HG03108 (cell line): ENCODE measurements at regions not wholly inside any gene's neighbourhood (a gene's known extent, or its start where the extent isn't known, plus 50 kb on each side); places are given as distances from the start of the nearest gene placed in this dataset.
"Not testable (repeated sequence)": the region's sequence is repeated elsewhere in the genome, so short reads cannot be mapped to it uniquely, and the experiment has no call there.

ENCODE experiments used
- ATAC-seq: cut with Tn5 transposase; IDR thresholded peaks from one replicate; pipeline ENCODE4 v1.9.1; 2021; ENCODE audit warnings: moderate library complexity; ENCODE audit not compliant: unreplicated experiment

- no peak for ATAC-seq
Measured at GRCh38 chr19:28609091-28609755, 603.7 kb downstream of the UQCRFS1 start.

- no peak for ATAC-seq
Measured at GRCh38 chr19:28608292-28608691, 604.7 kb downstream of the UQCRFS1 start.

DNA sequence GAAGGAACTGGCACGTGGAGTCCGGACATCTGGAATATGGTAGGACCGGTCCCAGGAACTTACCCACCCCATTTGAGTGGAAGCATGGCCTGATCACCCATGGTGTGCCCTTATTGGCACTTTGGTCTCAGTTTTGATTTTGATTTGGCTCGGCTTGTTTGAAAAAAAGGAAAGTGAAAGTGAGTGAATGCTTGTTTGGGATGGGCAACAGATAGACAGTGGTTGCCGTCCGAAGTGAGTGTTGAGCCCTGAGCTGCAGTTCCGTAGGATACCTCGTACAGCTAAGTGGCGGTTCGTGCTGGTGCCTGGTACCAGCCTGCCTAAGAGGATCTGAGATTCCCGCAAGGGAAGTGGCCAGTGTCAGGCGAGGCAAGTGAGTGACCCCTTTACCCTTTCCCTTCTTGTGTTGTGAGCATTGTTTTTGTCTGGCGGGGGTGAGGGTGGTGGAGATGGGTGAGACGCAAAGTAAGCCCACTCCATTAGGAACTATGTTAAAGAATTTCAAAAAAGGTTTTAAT, 605.8 kb downstream of the UQCRFS1 start:
- ATAC-seq: no peak

DNA sequence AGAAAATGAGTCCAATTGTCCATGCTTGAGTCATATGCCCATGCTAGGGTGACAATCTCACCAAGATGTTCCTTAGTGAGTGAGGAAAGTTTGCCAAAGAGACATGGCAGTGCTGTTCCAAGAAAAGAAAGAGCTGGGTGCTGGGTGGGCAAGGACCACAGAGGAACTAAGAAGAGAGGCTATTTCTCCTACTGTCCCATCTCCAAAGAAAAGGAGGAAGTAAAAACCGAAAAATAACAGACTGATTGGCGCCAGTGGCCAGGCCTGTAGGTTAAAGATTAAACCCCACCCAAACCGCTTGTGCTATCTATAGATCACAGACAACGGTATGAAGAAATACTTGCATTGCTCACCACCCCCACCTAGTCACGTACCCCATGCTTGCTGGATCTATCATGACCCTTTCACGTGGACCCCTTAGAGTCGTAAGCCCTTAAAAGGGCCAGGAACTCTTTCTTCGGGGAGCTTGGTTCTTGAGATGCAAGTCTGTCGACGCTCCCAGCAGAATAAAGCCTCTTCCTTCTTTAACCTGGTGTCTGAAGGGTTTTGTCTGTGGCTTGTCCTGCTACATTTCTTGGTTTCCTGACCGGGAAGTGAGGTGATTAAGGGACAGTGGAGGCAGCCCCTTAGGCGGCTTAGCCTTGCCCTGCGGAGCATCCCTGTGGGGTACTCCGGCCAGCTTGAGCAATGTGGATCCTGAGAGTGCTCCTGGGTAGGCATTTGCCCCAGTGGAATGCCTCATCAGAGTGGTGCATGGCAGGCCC, 606.5 kb downstream of the UQCRFS1 start:
- no peak for ATAC-seq

DNA sequence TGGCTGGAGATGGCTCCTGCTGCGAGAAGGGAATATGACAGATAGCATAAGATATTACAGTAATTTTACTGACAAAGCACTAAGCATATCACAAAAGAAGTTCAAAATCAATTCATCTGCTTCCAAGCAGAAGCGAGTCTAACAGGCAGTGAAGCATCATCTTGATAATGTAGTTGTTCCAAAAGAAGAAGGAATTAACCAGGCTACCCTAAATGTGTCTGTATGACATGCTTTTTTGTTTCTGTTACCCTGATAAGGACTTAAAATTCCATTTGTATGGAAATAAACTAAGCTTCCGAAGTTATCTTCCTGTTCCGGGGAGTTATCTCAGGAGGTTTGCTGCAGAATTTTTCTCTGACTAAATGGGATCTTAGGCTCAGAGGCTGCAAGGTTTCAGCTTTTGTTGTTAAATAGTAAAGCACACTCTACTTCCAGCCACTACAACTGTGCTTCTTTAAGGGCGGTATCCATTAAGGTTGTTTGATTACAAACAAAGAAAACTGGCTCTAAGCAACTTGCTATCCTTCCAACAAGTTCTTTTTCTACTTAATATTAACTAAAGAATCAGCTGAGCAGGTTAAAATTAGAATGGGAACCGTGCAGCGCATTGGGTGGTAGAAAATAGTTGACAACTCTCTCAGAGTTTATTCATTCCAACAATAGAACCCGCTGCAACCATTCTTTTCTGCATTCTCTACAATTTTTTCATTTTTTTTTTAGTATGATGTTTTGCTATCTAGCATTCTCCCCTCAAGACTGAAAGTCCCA, 607.3 kb downstream of the UQCRFS1 start:
- ATAC-seq: no peak

DNA sequence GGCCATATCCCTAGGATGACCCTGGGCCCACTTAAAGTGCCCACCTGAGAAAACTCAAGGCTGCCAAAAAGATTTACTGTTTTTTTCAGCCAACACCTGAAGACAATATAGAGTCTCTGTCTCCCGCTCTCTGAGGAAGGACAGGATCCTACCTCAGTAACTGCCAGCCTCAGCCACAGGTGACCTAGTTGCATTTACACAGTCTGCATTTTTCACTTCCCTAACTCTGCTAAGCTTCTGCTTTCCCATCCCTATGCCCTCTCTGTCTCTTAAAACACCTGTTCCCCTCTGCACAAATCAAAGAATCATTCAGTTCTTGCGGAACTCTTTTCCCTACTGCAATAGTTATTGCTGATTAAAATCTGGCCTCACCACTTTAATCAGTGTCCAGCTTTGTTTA, 609.5 kb downstream of the UQCRFS1 start:
- ATAC-seq: no peak

DNA sequence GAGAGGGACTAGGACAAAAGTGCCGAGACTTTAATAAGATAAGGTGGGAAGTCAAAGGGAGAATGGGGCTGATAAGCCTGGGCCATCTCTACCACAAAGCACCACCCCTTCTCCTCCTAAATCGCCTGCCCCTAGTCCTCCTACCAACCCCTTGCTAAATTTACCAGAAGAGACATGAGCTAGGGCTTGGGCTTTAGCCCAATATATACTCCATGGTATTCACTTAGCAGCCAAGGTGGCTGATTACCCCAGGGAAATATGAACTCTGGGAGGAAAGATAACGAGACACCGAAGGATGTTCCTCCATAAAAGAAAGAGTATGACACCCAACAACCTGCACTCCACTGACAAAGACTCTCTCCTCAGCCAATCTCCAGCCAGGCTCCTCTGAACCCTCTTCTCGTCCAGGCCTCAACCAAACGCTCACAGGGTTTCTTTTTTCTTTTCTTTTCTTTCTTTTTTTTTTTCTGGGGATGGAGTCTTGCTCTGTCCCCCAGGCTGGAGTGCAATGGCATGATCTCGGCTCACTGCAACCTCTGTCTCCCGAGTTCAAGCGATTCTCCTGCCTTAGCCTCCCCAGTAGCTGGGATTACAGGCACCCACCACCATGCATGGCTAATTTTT, 610.2 kb downstream of the UQCRFS1 start:
- no peak for ATAC-seq

- no peak for ATAC-seq
Measured at GRCh38 chr19:28601723-28602440, 611.1 kb downstream of the UQCRFS1 start.

DNA sequence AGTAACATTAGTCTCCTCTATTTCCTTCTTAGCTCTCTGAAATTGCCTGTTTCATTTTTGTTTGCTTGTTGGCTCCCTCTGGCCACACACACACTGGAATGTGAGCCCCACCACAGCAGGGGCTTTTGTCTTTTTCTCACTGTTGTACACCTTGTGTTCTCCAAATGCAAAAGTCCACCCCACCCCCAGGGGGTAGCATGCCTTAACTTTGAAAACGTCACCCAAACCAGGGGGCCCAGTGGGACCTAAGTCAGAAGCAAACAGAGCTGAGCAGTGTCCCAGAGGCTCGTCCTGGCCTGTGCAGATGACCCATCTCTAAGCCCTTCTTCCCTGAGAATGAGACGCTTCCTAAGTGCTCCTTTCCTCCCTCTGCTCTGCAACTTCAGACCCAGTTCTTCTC, 614.1 kb downstream of the UQCRFS1 start:
- ATAC-seq: no peak

- ATAC-seq: no peak
Measured at GRCh38 chr19:28596561-28597071, 616.3 kb downstream of the UQCRFS1 start.

DNA sequence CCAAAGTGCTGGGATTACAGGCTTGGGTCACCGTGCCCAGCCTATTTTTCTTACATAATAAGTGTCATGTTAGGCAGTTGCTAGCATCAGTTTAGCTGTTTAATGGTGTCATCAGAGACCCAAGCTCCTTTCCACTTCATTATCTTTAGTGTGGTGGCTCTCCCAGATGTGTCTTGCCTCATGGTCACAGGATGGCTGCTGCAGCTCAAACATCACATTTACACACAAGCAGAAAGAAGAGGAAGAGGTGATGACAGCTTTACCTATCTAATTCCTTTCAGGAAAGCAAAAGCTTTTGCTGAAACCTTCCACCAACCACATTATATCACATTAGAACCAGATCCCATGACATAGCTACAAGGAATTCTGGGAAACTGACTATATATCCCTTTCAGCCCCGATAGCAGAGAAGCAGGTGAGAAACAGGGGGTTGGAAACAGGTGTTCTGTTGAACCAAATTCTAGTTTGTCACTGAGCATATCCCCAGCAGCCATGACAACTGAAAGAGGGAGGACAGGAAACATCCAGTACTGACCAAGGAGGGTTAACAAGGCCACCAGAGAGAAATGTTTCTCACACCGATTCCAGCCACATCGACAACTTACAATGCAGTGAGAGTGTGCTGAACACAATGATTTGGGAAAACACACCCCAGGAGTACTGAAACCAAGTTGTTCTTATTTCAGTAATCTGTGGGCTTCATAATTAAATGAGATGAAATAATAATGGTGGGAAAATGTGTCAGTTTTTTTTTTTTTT, 617.0 kb downstream of the UQCRFS1 start:
- ATAC-seq: no peak

DNA sequence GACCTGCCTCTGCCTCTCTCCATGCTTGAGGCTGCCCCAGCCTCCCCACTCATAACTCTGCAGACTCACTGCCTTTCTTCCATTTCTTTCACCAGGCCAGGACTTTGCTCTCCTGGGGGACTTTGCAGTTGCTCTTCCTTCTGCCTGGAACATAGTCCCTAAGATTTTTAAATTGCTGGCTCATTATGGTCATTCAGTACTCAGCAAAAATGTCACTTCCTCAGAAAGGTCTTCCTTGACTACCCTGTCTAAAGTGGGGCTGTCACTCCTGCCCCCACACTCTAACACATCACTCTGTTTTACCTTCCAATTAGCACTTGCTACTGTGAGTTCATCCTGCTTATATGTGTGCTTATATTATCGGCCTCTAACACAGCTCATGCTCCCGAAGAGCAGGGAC, 618.2 kb downstream of the UQCRFS1 start:
- ATAC-seq: no peak

DNA sequence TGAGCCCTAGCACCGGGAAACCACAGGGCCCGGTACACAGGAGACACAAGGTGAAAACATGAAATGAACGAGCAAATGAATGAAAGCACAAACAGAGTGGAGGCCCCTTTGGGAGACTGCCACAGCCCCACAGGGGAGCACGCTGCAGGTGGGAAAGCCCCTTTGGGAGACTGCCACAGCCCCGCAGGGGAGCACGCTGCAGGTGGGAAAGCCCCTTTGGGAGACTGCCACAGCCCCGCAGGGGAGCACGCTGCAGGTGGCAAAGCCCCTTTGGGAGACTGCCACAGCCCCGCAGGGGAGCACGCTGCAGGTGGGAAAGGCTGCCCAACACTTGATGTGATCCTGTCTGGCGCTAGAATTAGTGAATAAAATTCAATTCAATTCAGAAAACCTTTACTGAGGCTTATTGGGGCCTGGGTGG, 623.0 kb downstream of the UQCRFS1 start:
- ATAC-seq: not testable (repeated sequence)

DNA sequence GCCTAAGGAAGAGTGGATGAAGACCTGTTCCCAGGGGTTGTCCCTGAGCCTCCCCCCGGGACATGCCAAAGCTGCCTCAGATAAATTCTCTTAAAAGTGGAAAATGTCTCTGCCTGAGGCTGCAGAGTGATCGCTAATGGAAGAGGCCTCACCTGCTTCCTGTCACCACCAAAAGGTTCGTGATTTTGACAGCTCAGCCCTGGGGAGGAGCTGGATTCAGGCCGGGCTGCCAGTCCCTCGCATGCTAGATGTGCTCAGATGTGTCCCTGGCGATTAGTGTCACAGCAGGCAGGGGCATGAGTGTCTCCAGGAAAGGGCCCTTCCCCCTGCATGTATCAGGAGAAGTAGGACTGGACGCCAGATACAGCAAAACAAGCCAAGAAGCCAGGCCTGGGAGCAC, 626.5 kb downstream of the UQCRFS1 start:
- ATAC-seq: no peak

DNA sequence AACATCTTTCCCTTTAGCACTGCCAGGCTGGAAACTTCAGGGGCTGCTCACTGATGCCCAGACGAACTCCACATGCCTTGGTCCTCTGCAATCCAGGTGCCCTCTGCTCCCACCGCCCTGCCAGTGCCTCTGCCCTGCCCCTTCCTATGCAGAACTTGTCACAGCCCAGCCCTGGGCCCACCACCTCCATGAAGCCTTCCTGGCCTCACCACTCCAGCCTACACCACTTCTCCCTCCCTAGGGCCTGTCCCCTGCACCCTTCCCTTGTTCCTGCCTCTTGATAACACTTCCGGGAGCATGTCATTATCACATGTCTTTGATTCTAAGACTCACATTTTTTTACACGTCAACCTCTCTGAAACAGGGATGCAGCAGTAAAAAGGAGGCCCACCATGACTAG, 627.2 kb downstream of the UQCRFS1 start:
- ATAC-seq: no peak

GRCh38 chr19:28583713-28584112, 629.2 kb downstream of the UQCRFS1 start:
- ATAC-seq: no peak

DNA sequence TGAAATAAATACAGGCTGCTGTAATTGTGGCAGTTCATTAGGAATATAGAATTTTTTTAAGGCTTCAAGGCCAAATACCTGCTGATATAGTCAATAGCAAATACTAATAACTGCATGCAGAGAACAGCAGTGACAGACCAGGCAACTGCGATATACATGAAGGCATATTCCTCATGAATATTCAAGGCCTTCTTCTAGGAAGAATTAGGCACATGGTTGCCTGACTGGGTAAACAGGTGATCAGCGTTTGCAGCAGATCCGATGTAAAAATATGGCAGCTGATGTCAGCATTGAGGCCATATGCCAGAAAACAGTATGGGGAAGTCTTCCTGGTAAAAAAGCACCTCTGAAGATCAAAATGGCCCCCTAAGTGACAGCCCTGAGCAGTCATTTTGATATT, 629.7 kb downstream of the UQCRFS1 start:
- ATAC-seq: no peak

DNA sequence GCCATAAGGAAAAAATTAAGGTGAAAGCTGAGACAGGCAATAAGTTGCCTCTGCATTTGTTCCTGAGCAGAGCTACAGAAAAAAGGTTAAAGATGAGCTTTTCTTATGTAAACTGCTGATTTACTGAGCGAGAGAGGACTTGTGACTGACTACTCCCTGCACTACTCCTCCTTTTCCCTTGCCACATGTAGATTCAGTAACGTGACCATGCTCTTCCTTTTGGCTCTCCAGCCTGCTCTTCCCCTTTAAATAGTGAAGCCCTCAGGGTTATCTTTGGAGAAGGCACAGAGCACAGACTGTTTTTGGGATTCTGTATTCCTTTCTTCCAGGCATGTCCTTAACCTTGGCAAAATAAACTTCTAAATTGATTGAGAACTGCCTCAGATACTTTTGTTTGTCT, 630.2 kb downstream of the UQCRFS1 start:
- no peak for ATAC-seq

DNA sequence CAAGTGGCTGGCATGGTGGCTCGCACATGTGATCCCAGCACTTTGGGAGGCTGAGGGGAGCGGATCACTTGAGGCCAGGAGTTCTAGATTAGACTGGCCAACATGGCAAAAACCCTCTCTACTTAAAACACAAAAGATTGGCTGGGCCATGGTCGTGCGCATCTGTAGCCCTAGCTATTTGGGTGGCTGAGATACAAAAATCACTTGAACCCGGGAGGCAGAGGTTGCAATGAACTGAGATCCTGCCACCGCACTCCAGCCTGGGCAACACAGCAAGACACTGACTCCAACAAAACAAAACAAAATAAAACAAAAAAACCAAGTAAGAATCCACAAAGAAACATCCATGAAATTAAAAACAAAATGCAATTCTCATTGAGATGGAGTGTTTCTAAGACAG, 630.6 kb downstream of the UQCRFS1 start:
- no peak for ATAC-seq

- ATAC-seq: no peak
Measured at GRCh38 chr19:28581468-28581770, 631.5 kb downstream of the UQCRFS1 start.
